IMR-90 (cell line): ENCODE measurements at regions not wholly inside any gene's neighbourhood (a gene's known extent, or its start where the extent isn't known, plus 50 kb on each side); places are given as distances from the start of the nearest gene placed in this dataset.
A peak's percentile ranks its signal among the peaks of the same experiment; 100 is the strongest.

ENCODE experiments used
- ATAC-seq: fragments of 200-7000 bp; cut with Tn5 transposase; 2 replicates; pipeline ENCODE4 v1.9.1; 2020; ENCODE audit warnings: low read depth, mild to moderate bottlenecking, moderate library complexity
- BruUV-seq: library from RNA; stranded (reverse); fragments of 400-500 nt; replicated peaks from 2 replicates; lab custom pipeline; 2021; lab: Mats Ljungman, UMichigan
- CTCF ChIA-PET: fragments of 300-600 bp; formaldehyde crosslinking; extraction: SDS; loops from one replicate; lab custom pipeline; 2021; ENCODE audit warnings: antibody characterized with exemption; lab: Yijun Ruan, JAX
- POLR2A ChIA-PET: fragments of 300-600 bp; sonication (Branson Sonifier 250); formaldehyde crosslinking; loops from one replicate; lab custom pipeline; 2022; ENCODE audit warnings: antibody characterized with exemption; ENCODE audit not compliant: unreplicated experiment; lab: Charles Lee
- DNase-seq: peaks from one replicate; pipeline ENCODE4 v3.0.0; 2013
- H2AFZ ChIP-seq: replicated peaks from 2 replicates; pipeline ENCODE3; 2013; ENCODE audit warnings: low read length, mild to moderate bottlenecking; ENCODE audit not compliant: poor library complexity
- H2AK5ac ChIP-seq: 2 replicates; pipeline ENCODE4 v1.6.1; 2013; ENCODE audit warnings: low read depth, low read length, inconsistent platforms
- H2AK9ac ChIP-seq: replicated peaks from 2 replicates; pipeline ENCODE3; 2013; ENCODE audit warnings: mild to moderate bottlenecking, low read depth, low read length, moderate library complexity; ENCODE audit not compliant: poor library complexity
- H2BK120ac ChIP-seq: 2 replicates; pipeline ENCODE4 v1.6.1; 2013; ENCODE audit warnings: low read depth, low read length, inconsistent platforms
- H2BK15ac ChIP-seq: 3 replicates; pipeline ENCODE4 v1.6.1; 2013; ENCODE audit warnings: low read depth, low read length, inconsistent platforms
- H2BK20ac ChIP-seq: 2 replicates; pipeline ENCODE4 v1.6.1; 2013; ENCODE audit warnings: low read depth, mild to moderate bottlenecking, inconsistent platforms, low read length, moderate library complexity
- H2BK5ac ChIP-seq: 2 replicates; pipeline ENCODE4 v1.6.1; 2013; ENCODE audit warnings: mild to moderate bottlenecking, low read depth, low read length, inconsistent platforms; ENCODE audit not compliant: poor library complexity, severe bottlenecking
- H3K14ac ChIP-seq: replicated peaks from 2 replicates; pipeline ENCODE4 v1.6.1; 2013; ENCODE audit warnings: low read depth, low read length, inconsistent platforms
- H3K18ac ChIP-seq: 2 replicates; pipeline ENCODE4 v1.6.1; 2013; ENCODE audit warnings: low read depth, low read length, control low read depth
- H3K23ac ChIP-seq: 2 replicates; pipeline ENCODE4 v1.6.1; 2013; ENCODE audit warnings: low read depth, low read length, inconsistent platforms
- H3K27ac ChIP-seq: 2 replicates; pipeline ENCODE4 v1.5.1; 2013; ENCODE audit warnings: mild to moderate bottlenecking, control low read depth, low read length; ENCODE audit not compliant: insufficient read depth
- H3K27me3 ChIP-seq: 2 replicates; pipeline ENCODE4 v1.6.1; 2013; ENCODE audit warnings: low read length; ENCODE audit not compliant: control insufficient read depth, insufficient read depth
- H3K36me3 ChIP-seq: 2 replicates; pipeline ENCODE4 v1.6.1; 2013; ENCODE audit warnings: low read length, mixed read lengths; ENCODE audit not compliant: control insufficient read depth, insufficient read depth
- H3K4ac ChIP-seq: 2 replicates; pipeline ENCODE4 v1.6.1; 2013; ENCODE audit warnings: low read depth, low read length, inconsistent platforms
- H3K4me1 ChIP-seq: 2 replicates; pipeline ENCODE4 v1.6.1; 2013; ENCODE audit warnings: low read length, mixed read lengths; ENCODE audit not compliant: control insufficient read depth, insufficient read depth
- H3K4me2 ChIP-seq: 2 replicates; pipeline ENCODE4 v1.6.1; 2013; ENCODE audit warnings: low read depth, mild to moderate bottlenecking, control low read depth, low read length, moderate library complexity
- H3K4me3 ChIP-seq: 2 replicates; pipeline ENCODE4 v1.5.1; 2013; ENCODE audit warnings: low read depth, mild to moderate bottlenecking, control low read depth, low read length, moderate library complexity; ENCODE audit not compliant: insufficient read depth
- H3K56ac ChIP-seq: 2 replicates; pipeline ENCODE4 v1.6.1; 2013; ENCODE audit warnings: low read length, inconsistent platforms; ENCODE audit not compliant: insufficient read depth; ENCODE audit errors: extremely low read depth
- H3K79me1 ChIP-seq, 2 experiments: 2 replicates each; pipeline ENCODE4 v1.6.1; 2013; ENCODE audit warnings: low read length in 2 of 2, inconsistent platforms in 1 of 2, low read depth in 1 of 2
- H3K9ac ChIP-seq: 2 replicates; pipeline ENCODE4 v1.6.1; 2013; ENCODE audit warnings: low read depth, low read length, control low read depth
- H3K9me1 ChIP-seq: 2 replicates; pipeline ENCODE4 v1.6.1; 2013; ENCODE audit warnings: low read length, inconsistent platforms; ENCODE audit not compliant: insufficient read depth
- H3K9me3 ChIP-seq: 2 replicates; pipeline ENCODE4 v1.6.1; 2013; ENCODE audit warnings: low read length; ENCODE audit not compliant: control insufficient read depth, insufficient read depth
- H4K20me1 ChIP-seq: 2 replicates; pipeline ENCODE4 v1.6.1; 2013; ENCODE audit warnings: low read length, inconsistent platforms; ENCODE audit not compliant: insufficient read depth
- H4K5ac ChIP-seq: 2 replicates; pipeline ENCODE4 v1.6.1; 2013; ENCODE audit warnings: mild to moderate bottlenecking, low read depth, low read length, control low read depth
- H4K8ac ChIP-seq, 2 experiments: 2 replicates each; pipeline ENCODE4 v1.6.1; 2013; ENCODE audit warnings: low read depth in 2 of 2, low read length in 2 of 2, control low read depth in 1 of 2, inconsistent platforms in 1 of 2
- H4K91ac ChIP-seq: 2 replicates; pipeline ENCODE4 v1.6.1; 2013; ENCODE audit warnings: low read depth, low read length, inconsistent platforms; ENCODE audit not compliant: insufficient read depth
- BHLHE40 ChIP-seq: fragments of 150-350 bp; IDR thresholded peaks from 2 replicates; pipeline ENCODE4 v1.6.1; 2016; ENCODE audit warnings: mild to moderate bottlenecking, low read depth, low read length
- CEBPB ChIP-seq: IDR thresholded peaks from 2 replicates; pipeline ENCODE4 v1.6.1; 2012; ENCODE audit warnings: low read depth, low read length, improper control_type of control experiment
- CHD1 ChIP-seq: IDR thresholded peaks from 2 replicates; pipeline ENCODE4 v1.6.1; 2012; ENCODE audit warnings: low read depth, low read length, improper control_type of control experiment
- CTCF ChIP-seq: conservative IDR thresholded peaks from 2 replicates; pipeline ENCODE4 v1.5.1; 2012; ENCODE audit warnings: mild to moderate bottlenecking, low read depth, low read length, improper control_type of control experiment
- FOS ChIP-seq: fragments of 150-350 bp; IDR thresholded peaks from 2 replicates; pipeline ENCODE4 v1.6.1; 2016; ENCODE audit warnings: low read depth, low read length
- MAFK ChIP-seq: IDR thresholded peaks from 2 replicates; pipeline ENCODE4 v1.6.1; 2012; ENCODE audit warnings: low read depth, low read length, improper control_type of control experiment
- MAZ ChIP-seq: IDR thresholded peaks from 2 replicates; pipeline ENCODE4 v1.6.1; 2012; ENCODE audit warnings: low read depth, mild to moderate bottlenecking, low read length, improper control_type of control experiment, moderate library complexity, borderline replicate concordance
- MXI1 ChIP-seq: IDR thresholded peaks from 2 replicates; pipeline ENCODE4 v1.6.1; 2012; ENCODE audit warnings: low read depth, mild to moderate bottlenecking, low read length, moderate library complexity, borderline replicate concordance
- NFE2L2 ChIP-seq: fragments of 150-350 bp; IDR thresholded peaks from 2 replicates; pipeline ENCODE4 v1.6.1; 2016; ENCODE audit warnings: low read depth, mild to moderate bottlenecking, low read length
- POLR2A ChIP-seq: IDR thresholded peaks from 2 replicates; pipeline ENCODE4 v1.6.1; 2012; ENCODE audit warnings: mild to moderate bottlenecking, low read depth, low read length
- RAD21 ChIP-seq: IDR thresholded peaks from 2 replicates; pipeline ENCODE4 v1.6.1; 2012; ENCODE audit warnings: low read length, improper control_type of control experiment
- RCOR1 ChIP-seq: IDR thresholded peaks from 2 replicates; pipeline ENCODE4 v1.6.1; 2012; ENCODE audit warnings: mild to moderate bottlenecking, low read length, improper control_type of control experiment; ENCODE audit not compliant: insufficient replicate concordance
- RFX5 ChIP-seq: IDR thresholded peaks from 2 replicates; pipeline ENCODE4 v1.8.0; 2012; ENCODE audit warnings: low read depth, mild to moderate bottlenecking, low read length, moderate library complexity
- SMC3 ChIP-seq: fragments of 150-350 bp; IDR thresholded peaks from 2 replicates; pipeline ENCODE4 v1.6.1; 2016; ENCODE audit warnings: low read depth, mild to moderate bottlenecking, antibody characterized with exemption, low read length, moderate library complexity
- USF2 ChIP-seq: fragments of 150-350 bp; IDR thresholded peaks from 2 replicates; pipeline ENCODE4 v1.6.1; 2017; ENCODE audit warnings: mild to moderate bottlenecking, antibody characterized with exemption, low read length, low read depth
- WGBS, 2 experiments: methylation state at CpG; one replicate each; pipeline versions ENCODE4 v1.1.5 to v1.1.7; 2013; ENCODE audit warnings: missing lambda C conversion rate in 2 of 2; ENCODE audit not compliant: insufficient read length in 1 of 2; ENCODE audit errors: extremely low coverage in 2 of 2; 5-methylcytosine and 5-hydroxymethylcytosine counted together
- dilution Hi-C: fragments of 300-500 bp; cut with HindIII; formaldehyde crosslinking; loops from one replicate; pipeline ENCODE4 v1.14.3; 2018; ENCODE audit warnings: low sequenced_read_pairs; ENCODE audit not compliant: unreplicated experiment
- in situ Hi-C: fragments of 300-500 bp; cut with MboI; formaldehyde crosslinking; loops from 3 replicates; pipeline ENCODE4 v1.14.3; 2019; ENCODE audit warnings: low sequenced_read_pairs, inconsistent platforms, mixed read lengths
- intact Hi-C: fragments of 100-400 bp; cut with micrococcal nuclease; formaldehyde crosslinking; loops from 2 replicates; pipeline ENCODE4 v1.10.0; 2022
- TF ChIP-seq, protein P1 (sequence below): fragments of 150-350 bp; IDR thresholded peaks from 2 replicates; pipeline ENCODE4 v1.6.1; 2016; ENCODE audit warnings: low read depth, mild to moderate bottlenecking, low read length, moderate library complexity, borderline replicate concordance

- H3K4ac ChIP-seq: no peak overlapping the region
- no peaks in the 10 kb centered on the region for H3K4me1 ChIP-seq
- no peaks in the 10 kb centered on the region for H3K9me3 ChIP-seq
- no peak overlapping the region for H3K56ac ChIP-seq
- H4K20me1 ChIP-seq: no peaks in the 10 kb centered on the region
- dilution Hi-C loops: no loop called here
- H2BK15ac ChIP-seq: no peak overlapping the region
- no peaks in the 10 kb centered on the region for H3K79me1 ChIP-seq
- no peak overlapping the region for H2AK9ac ChIP-seq
- H3K4me3 ChIP-seq: no peak overlapping the region
- no peak overlapping the region for H2AK5ac ChIP-seq
- H2BK5ac ChIP-seq: peak overlapping the region; percentile 18
- intact Hi-C loops: no loop called here
- H3K27me3 ChIP-seq: no peaks in the 10 kb centered on the region
- no peaks in the 10 kb centered on the region for H3K9me1 ChIP-seq
- CTCF ChIA-PET: no interaction called here
- no peak overlapping the region for H3K14ac ChIP-seq
- H3K23ac ChIP-seq: no peak overlapping the region
- no peak overlapping the region for H2BK120ac ChIP-seq
- in situ Hi-C loops: no loop called here
- DNase-seq (peak; percentile 20), ATAC-seq (no peak; the same call in 1 of the 2 replicates)
- H4K8ac ChIP-seq: no peak overlapping the region
- POLR2A ChIA-PET: no interaction called here
- H4K5ac ChIP-seq: no peak overlapping the region
- H2AFZ ChIP-seq: no peak overlapping the region
- TF ChIP-seq MAFK: no peak
- TF ChIP-seq, protein P1, sequence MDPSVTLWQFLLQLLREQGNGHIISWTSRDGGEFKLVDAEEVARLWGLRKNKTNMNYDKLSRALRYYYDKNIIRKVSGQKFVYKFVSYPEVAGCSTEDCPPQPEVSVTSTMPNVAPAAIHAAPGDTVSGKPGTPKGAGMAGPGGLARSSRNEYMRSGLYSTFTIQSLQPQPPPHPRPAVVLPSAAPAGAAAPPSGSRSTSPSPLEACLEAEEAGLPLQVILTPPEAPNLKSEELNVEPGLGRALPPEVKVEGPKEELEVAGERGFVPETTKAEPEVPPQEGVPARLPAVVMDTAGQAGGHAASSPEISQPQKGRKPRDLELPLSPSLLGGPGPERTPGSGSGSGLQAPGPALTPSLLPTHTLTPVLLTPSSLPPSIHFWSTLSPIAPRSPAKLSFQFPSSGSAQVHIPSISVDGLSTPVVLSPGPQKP: no peak
- no peak for TF ChIP-seq MAZ
- TF ChIP-seq BHLHE40: no peak
- TF ChIP-seq MXI1: no peak
- no peak for TF ChIP-seq POLR2A
- TF ChIP-seq CHD1: no peak
- no peak for TF ChIP-seq RAD21
- TF ChIP-seq RFX5: no peak
- no peak for TF ChIP-seq RCOR1
- TF ChIP-seq SMC3: no peak
- no peak for TF ChIP-seq NFE2L2
- no peak for TF ChIP-seq FOS
- no peak for TF ChIP-seq CEBPB
- no peak for TF ChIP-seq CTCF
- TF ChIP-seq USF2: no peak
- no peak overlapping the region for H3K4me2 ChIP-seq
- no peak overlapping the region for H2BK20ac ChIP-seq
- no peak overlapping the region for H3K9ac ChIP-seq
- no peak overlapping the region for H3K18ac ChIP-seq
- BruUV-seq: no TSS peak
- no peaks in the 10 kb centered on the region for H3K36me3 ChIP-seq
- no CpG with 5 or more reads among the region's 2 CpGs for WGBS, 2 experiments
- H3K27ac ChIP-seq: no peak overlapping the region
- H4K91ac ChIP-seq: no peak overlapping the region
Measured at GRCh38 chr1:199522936-199523335, 504.6 kb upstream of the NR5A2 start.
